Fibroblast of lung (primary cell): ENCODE measurements at regions not wholly inside any gene's neighbourhood (a gene's known extent, or its start where the extent isn't known, plus 50 kb on each side); places are given as distances from the start of the nearest gene placed in this dataset.

Experiments
- DNase-seq, 2 donors: peaks; one replicate each; pipeline versions ENCODE4 v3.0.0 to v3.0.0-alpha.2; 2010; ENCODE audit warnings: low read depth in 2 of 2
- H2AFZ ChIP-seq: 2 replicates; pipeline ENCODE4 v1.5.1; 2012; ENCODE audit warnings: low read length, control low read depth, inconsistent platforms
- H3K27ac ChIP-seq: 2 replicates; pipeline ENCODE4 v1.5.1; 2011; ENCODE audit warnings: low read length, control low read depth; ENCODE audit not compliant: insufficient read depth
- H3K27me3 ChIP-seq: 2 replicates; pipeline ENCODE4 v1.5.1; 2011; ENCODE audit warnings: mild to moderate bottlenecking, low read length; ENCODE audit not compliant: control insufficient read depth, insufficient read depth
- H3K36me3 ChIP-seq: 2 replicates; pipeline ENCODE4 v1.5.1; 2011; ENCODE audit warnings: low read length; ENCODE audit not compliant: control insufficient read depth, insufficient read depth
- H3K4me1 ChIP-seq: 2 replicates; pipeline ENCODE4 v1.5.1; 2011; ENCODE audit warnings: low read length; ENCODE audit not compliant: control insufficient read depth, insufficient read depth; ENCODE audit errors: extremely low read depth
- H3K4me2 ChIP-seq: 2 replicates; pipeline ENCODE4 v1.5.1; 2011; ENCODE audit warnings: low read length, control low read depth; ENCODE audit not compliant: insufficient read depth; ENCODE audit errors: extremely low read depth
- H3K4me3 ChIP-seq, 4 experiments: fragments of 200-600 bp in 1 of 4; sonication (generic) in 1 of 4; replicated peaks in 1 of 4; 2 replicates each; pipeline ENCODE4 v1.5.1; 2011 to 2016; ENCODE audit warnings: low read length in 4 of 4, low read depth in 3 of 4, mild to moderate bottlenecking in 3 of 4, control low read depth in 2 of 4, inconsistent platforms in 1 of 4, mixed read lengths in 1 of 4; ENCODE audit not compliant: insufficient read depth in 1 of 4; ENCODE audit errors: control extremely low read depth in 1 of 4
- H3K79me2 ChIP-seq: 2 replicates; pipeline ENCODE4 v1.5.1; 2012; ENCODE audit warnings: mild to moderate bottlenecking, low read length, inconsistent platforms; ENCODE audit not compliant: control insufficient read depth, insufficient read depth
- H3K9ac ChIP-seq: 2 replicates; pipeline ENCODE4 v1.5.1; 2011; ENCODE audit warnings: mild to moderate bottlenecking, low read length, control low read depth; ENCODE audit not compliant: insufficient read depth
- H3K9me3 ChIP-seq: 2 replicates; pipeline ENCODE4 v1.5.1; 2012; ENCODE audit warnings: low read depth, low read length; ENCODE audit not compliant: control insufficient read depth, insufficient read depth
- H4K20me1 ChIP-seq: 2 replicates; pipeline ENCODE4 v1.5.1; 2011; ENCODE audit warnings: low read length; ENCODE audit not compliant: control insufficient read depth, insufficient read depth; ENCODE audit errors: extremely low read depth
- EZH2 ChIP-seq: IDR thresholded peaks from 2 replicates; pipeline ENCODE4 v1.5.1; 2012; ENCODE audit warnings: low read length, control low read depth, mild to moderate bottlenecking; ENCODE audit errors: missing control alignments
- TF ChIP-seq, protein P1 (sequence below), 2 donors: IDR thresholded peaks in 1 of 2; conservative IDR thresholded peaks in 1 of 2; 1 replicate in 1 of 2; 2 replicates in 1 of 2; pipeline ENCODE4 v1.5.1; 2011 to 2012; ENCODE audit warnings: low read length in 2 of 2, control low read depth in 1 of 2, inconsistent platforms in 1 of 2, low read depth in 1 of 2, mild to moderate bottlenecking in 1 of 2

DNA sequence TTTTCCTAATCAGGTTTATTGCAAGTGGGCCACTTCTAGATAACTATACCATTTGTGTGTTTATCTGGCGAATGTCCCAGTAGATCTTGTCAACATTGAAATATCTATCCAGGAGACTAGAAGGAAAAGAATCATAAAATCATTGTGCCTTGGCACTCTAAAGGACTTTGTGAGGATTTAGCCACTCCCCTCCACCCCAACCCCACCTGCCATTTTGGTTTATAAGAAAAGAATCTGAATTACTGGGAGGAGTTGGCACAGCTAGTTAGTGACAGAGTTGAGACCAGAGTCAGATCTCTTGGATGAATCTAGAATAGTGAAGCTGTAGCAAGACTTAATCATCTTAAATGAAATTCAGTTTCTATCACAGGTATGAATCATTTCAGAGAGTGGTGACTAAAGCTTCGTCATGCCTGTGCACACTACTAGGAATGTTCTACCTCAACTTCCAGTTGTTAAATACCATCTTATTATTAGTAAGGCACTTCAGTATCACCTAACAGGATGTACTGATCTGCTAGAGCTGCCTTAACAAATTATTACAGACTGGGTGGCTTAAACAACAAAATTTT lies 212.7 kb upstream of the SLC14A2 start:
- DNase-seq: peak; percentile 11 to 92
- H2AFZ ChIP-seq: no peak overlapping the region
- H3K36me3 ChIP-seq: no peaks in the 10 kb centered on the region
- no peak overlapping the region for H3K4me3 ChIP-seq
- H4K20me1 ChIP-seq: no peaks in the 10 kb centered on the region
- no peaks in the 10 kb centered on the region for H3K27me3 ChIP-seq
- H3K4me1 ChIP-seq: no peaks in the 10 kb centered on the region
- H3K27ac ChIP-seq: no peak overlapping the region
- no peak overlapping the region for H3K9ac ChIP-seq
- TF ChIP-seq EZH2: no peak
- TF ChIP-seq, protein P1, sequence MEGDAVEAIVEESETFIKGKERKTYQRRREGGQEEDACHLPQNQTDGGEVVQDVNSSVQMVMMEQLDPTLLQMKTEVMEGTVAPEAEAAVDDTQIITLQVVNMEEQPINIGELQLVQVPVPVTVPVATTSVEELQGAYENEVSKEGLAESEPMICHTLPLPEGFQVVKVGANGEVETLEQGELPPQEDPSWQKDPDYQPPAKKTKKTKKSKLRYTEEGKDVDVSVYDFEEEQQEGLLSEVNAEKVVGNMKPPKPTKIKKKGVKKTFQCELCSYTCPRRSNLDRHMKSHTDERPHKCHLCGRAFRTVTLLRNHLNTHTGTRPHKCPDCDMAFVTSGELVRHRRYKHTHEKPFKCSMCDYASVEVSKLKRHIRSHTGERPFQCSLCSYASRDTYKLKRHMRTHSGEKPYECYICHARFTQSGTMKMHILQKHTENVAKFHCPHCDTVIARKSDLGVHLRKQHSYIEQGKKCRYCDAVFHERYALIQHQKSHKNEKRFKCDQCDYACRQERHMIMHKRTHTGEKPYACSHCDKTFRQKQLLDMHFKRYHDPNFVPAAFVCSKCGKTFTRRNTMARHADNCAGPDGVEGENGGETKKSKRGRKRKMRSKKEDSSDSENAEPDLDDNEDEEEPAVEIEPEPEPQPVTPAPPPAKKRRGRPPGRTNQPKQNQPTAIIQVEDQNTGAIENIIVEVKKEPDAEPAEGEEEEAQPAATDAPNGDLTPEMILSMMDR (conservative IDR thresholded peaks at IDR 0.05 in 1 of 2, IDR thresholded peaks at IDR 0.05 in 1 of 2; ENCODE audit: low read depth in 1 of 2, low read length in 2 of 2): no peak
- H3K4me2 ChIP-seq: no peak overlapping the region
- no peaks in the 10 kb centered on the region for H3K79me2 ChIP-seq
- no peaks in the 10 kb centered on the region for H3K9me3 ChIP-seq

DNA sequence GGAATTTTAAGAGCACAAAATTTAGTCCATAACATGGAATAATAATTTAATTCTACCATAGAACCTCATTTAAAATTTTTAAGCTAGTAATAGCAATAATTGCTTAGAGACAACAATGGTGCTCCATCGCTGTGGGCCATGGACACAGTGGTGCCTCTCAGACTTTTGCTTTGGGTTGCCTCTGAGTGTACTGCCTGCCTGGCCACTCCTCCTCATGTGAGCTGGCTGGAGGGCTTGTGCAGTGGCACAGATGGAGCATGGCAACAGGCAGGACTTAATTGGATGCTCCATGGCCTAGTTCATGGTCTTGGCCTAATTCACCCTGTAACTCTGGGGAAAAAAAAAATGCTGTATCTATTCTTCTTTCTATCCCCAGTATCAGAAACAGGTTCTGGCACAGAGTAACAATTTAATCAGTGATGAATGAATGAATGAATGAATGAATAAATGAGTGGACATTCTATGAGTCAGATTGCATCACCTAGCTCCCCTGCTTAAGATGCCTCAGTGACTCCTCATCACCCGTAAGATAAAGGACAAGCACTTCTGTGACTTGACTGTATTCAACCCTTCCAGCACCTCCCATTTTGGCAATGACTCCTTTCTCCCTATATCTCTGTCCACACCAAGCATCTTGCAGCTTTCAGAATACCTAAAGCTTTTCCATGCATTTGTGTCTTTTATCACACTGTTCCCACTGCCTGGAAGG lies 211.8 kb upstream of the SLC14A2 start:
- no peak overlapping the region for H3K4me3 ChIP-seq
- no peaks in the 10 kb centered on the region for H3K4me1 ChIP-seq
- H3K36me3 ChIP-seq: no peaks in the 10 kb centered on the region
- no peak overlapping the region for H3K9ac ChIP-seq
- no peak overlapping the region for H3K4me2 ChIP-seq
- no peaks in the 10 kb centered on the region for H4K20me1 ChIP-seq
- no peak for TF ChIP-seq EZH2
- H3K9me3 ChIP-seq: no peaks in the 10 kb centered on the region
- DNase-seq: peak in 1 of 2 donors; percentile 39
- no peaks in the 10 kb centered on the region for H3K79me2 ChIP-seq
- no peak overlapping the region for H2AFZ ChIP-seq
- no peak overlapping the region for H3K27ac ChIP-seq
- H3K27me3 ChIP-seq: no peaks in the 10 kb centered on the region

DNA sequence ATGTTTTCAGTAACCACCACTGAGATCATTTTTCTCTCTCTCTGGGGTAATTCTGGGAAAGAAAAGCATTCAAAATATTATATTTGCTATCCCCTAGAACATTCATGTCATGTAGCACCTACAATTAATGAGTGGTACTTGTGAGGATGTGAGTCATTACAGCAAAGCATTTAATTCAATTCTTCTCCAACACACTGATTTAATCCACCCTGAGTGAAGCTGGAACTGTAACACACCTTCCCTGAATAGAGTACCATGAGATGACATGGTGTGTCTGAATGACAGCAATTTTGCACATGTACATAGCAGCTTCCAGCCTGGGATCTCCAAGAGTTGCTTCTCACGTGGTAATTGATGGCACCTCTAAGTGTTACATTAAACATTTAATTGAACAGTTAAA lies 207.1 kb upstream of the SLC14A2 start:
- Histone ChIP-seq H3K27me3 (no peaks in the 10 kb centered on the region), H3K79me2 (no peaks in the 10 kb centered on the region), H4K20me1 (no peaks in the 10 kb centered on the region), H3K4me3 (no peak overlapping the region), H2AFZ (no peak overlapping the region), H3K9me3 (no peaks in the 10 kb centered on the region), H3K4me1 (no peaks in the 10 kb centered on the region), H3K4me2 (no peak overlapping the region), H3K27ac (no peak overlapping the region), H3K9ac (no peak overlapping the region), H3K36me3 (no peaks in the 10 kb centered on the region)
- peak in 1 of 2 donors; percentile 63 for DNase-seq
- TF ChIP-seq, protein P1 (conservative IDR thresholded peaks at IDR 0.05 in 1 of 2, IDR thresholded peaks at IDR 0.05 in 1 of 2; ENCODE audit: low read depth in 1 of 2, low read length in 2 of 2): no peak
- TF ChIP-seq EZH2: no peak
